ENCODE measurements at regions not wholly inside any gene's neighbourhood (a gene's known extent, or its start where the extent isn't known, plus 50 kb on each side); places are given as distances from the start of the nearest gene placed in this dataset.
"Not testable (repeated sequence)": the region's sequence is repeated elsewhere in the genome, so short reads cannot be mapped to it uniquely, and the experiment has no call there.

DNA sequence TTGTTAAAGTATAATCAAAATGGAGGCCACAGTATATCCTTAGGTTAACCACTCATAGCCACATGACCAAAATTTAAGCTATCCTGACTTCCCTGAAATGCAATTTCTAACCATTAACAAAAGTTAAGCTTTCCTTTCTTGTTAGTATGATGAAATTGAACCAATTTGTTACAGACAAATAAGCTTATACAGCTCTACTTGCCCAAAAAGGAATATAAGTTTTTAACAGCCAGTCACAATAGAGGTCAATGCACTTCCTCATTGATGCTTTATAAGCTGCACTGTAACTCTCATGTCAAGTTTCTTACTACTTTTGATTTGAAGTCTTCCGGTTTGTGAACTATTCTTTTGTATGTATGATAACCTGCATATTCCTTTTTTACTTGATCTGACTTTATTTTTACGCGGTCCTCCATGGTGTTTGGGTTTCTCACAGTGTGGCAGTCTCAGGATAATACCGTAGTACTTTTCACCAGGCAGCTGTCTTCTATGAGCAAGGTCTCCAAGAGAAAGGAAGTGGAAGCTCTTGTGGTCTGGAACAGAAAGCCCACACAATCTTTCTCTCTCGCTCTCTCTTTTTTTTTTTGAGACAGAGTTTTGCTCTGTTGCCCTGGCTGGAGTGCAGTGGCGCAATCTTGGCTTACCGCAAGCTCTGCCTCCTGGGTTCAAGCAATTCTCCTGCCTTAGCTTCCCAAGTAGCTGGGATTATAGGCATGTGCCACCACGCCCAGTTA lies 331.6 kb downstream of the SRGAP2C start:
- H3K4me3 ChIP-seq = no peak overlapping the region
- no peaks in the 10 kb centered on the region for H3K9me3 ChIP-seq
- no peaks in the 10 kb centered on the region for H3K4me1 ChIP-seq (replicated peaks)
- DNase-seq (ENCODE audit: low spot score) = no peak
- H3K27me3 ChIP-seq (replicated peaks; ENCODE audit: insufficient read depth) = peaks cover 2% of the 10 kb centered on the region
- TF ChIP-seq POLR2AphosphoS5 (IDR thresholded peaks at IDR 0.05) = no peak
- TF ChIP-seq POLR2A (IDR thresholded peaks at IDR 0.05) = no peak
- TF ChIP-seq, protein P1, sequence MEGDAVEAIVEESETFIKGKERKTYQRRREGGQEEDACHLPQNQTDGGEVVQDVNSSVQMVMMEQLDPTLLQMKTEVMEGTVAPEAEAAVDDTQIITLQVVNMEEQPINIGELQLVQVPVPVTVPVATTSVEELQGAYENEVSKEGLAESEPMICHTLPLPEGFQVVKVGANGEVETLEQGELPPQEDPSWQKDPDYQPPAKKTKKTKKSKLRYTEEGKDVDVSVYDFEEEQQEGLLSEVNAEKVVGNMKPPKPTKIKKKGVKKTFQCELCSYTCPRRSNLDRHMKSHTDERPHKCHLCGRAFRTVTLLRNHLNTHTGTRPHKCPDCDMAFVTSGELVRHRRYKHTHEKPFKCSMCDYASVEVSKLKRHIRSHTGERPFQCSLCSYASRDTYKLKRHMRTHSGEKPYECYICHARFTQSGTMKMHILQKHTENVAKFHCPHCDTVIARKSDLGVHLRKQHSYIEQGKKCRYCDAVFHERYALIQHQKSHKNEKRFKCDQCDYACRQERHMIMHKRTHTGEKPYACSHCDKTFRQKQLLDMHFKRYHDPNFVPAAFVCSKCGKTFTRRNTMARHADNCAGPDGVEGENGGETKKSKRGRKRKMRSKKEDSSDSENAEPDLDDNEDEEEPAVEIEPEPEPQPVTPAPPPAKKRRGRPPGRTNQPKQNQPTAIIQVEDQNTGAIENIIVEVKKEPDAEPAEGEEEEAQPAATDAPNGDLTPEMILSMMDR (IDR thresholded peaks at IDR 0.05) = no peak
- no peak overlapping the region for H3K27ac ChIP-seq
- H3K36me3 ChIP-seq = no peaks in the 10 kb centered on the region
- 80% methylated on average over 8 of the region's 8 CpGs for WGBS
- intact Hi-C loops (cut with DNase I) = no loop called here

DNA sequence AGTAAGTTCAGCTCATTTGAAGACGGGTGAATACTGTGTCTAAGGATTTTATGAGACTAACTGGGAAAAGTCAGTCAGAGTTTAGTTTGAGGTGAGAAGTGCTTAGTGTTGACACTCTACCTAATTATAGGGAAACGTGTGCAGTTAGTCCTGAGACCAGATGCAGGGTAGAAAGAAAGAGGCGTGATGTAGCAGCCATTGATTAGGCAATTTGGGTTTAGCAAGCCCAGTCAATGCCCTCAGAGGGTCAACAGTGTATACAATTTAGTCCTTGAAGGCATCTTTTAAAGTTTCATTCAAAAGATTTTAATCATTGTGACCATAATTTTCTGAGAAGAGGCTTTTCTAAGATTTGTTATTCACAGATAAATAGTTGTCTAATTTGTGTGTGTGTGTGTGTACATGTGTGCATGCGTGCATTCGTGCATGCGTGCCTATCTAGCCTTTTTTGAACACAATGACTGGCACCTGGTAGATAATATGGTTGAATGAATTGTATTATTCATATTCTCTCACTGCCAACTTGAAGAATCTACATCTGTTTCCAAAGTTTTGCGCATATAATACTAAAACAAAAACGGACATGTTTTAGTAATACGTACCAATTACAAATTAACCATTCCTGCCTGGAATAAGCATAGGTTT lies 332.9 kb downstream of the SRGAP2C start:
- no peak for DNase-seq (ENCODE audit: low spot score)
- H3K27ac ChIP-seq = no peak overlapping the region
- intact Hi-C loops (cut with DNase I) = no loop called here
- H3K4me3 ChIP-seq = no peak overlapping the region
- H3K4me1 ChIP-seq (replicated peaks) = no peaks in the 10 kb centered on the region
- peaks cover 2% of the 10 kb centered on the region for H3K27me3 ChIP-seq (replicated peaks; ENCODE audit: insufficient read depth)
- WGBS = 73% methylated on average over 9 of the region's 9 CpGs
- no peaks in the 10 kb centered on the region for H3K36me3 ChIP-seq
- no peak for TF ChIP-seq POLR2AphosphoS5 (IDR thresholded peaks at IDR 0.05)
- TF ChIP-seq, protein P1 (IDR thresholded peaks at IDR 0.05) = no peak
- no peak for TF ChIP-seq POLR2A (IDR thresholded peaks at IDR 0.05)
- no peaks in the 10 kb centered on the region for H3K9me3 ChIP-seq

DNA sequence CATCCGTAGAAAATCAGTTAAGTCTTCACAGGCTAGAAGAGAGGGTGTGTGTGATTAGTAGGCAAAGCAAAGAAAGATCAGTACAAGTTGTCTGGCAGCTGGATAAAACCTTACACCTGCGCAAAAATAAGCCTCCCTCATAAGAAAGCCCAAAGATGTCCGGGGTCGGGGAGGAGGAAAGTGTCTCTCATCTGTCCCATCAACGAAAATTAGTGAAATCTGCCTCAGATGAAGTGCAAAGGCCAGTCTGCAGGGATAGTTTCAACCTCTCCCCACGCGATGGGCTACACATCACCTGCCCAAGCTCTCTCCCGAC lies 333.9 kb downstream of the SRGAP2C start:
- WGBS = 18% methylated on average over 8 of the region's 8 CpGs
- H3K27ac ChIP-seq = no peak overlapping the region
- no peak for DNase-seq (ENCODE audit: low spot score)
- no peaks in the 10 kb centered on the region for H3K36me3 ChIP-seq
- peaks cover 2% of the 10 kb centered on the region for H3K27me3 ChIP-seq (replicated peaks; ENCODE audit: insufficient read depth)
- intact Hi-C loops (cut with DNase I) = no loop called here
- no peaks in the 10 kb centered on the region for H3K9me3 ChIP-seq
- H3K4me1 ChIP-seq (replicated peaks) = no peaks in the 10 kb centered on the region
- no peak for TF ChIP-seq POLR2A (IDR thresholded peaks at IDR 0.05)
- no peak for TF ChIP-seq POLR2AphosphoS5 (IDR thresholded peaks at IDR 0.05)
- TF ChIP-seq, protein P1 (IDR thresholded peaks at IDR 0.05) = no peak
- peak overlapping the region in 1 of 2 donors; percentile 9 for H3K4me3 ChIP-seq

DNA sequence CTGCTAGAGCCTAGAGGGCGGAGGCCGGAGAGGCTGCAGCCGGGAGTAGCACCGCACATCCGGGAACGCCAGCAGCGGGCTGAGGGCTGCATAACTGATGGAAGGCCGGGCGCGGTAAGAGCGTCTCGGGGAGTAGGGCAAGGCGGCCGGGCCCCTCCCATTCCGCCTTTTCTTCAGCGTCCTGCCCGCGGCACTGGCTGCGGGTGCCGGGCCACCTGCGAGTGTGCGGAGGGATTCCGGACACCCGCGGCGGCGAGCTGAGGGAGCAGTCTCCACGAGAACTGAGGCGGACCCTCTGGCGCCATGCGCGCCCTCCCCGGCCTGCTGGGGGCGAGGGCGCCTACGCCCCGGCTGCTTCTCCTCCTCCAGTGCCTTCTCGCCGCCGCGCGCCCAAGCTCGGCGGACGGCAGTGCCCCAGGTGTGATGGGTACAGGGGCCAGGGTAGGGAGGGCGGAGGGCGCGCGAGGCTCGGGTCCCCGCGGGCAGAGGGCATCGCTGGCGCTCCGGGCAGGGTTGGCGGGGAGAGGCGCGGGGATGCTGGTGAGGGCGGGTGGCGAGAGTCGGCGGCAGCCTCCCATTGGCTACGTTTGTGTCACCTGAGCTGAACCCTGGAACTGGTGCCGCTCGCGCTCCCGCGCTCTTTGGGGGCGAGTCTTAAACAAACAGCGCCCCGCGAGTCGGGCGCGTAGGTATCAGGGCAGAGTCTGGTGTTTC lies 334.4 kb downstream of the SRGAP2C start:
- under 1% methylated on average over 36 of the region's 75 CpGs for WGBS
- H3K9me3 ChIP-seq = no peaks in the 10 kb centered on the region
- peak overlapping the region in 1 of 2 donors; percentile 9 for H3K4me3 ChIP-seq
- no peak for TF ChIP-seq POLR2AphosphoS5 (IDR thresholded peaks at IDR 0.05)
- H3K4me1 ChIP-seq (replicated peaks) = no peaks in the 10 kb centered on the region
- no peak overlapping the region for H3K27ac ChIP-seq
- H3K27me3 ChIP-seq (replicated peaks; ENCODE audit: insufficient read depth) = peaks cover 2% of the 10 kb centered on the region
- intact Hi-C loops (cut with DNase I) = no loop called here
- DNase-seq (ENCODE audit: low spot score) = no peak
- no peaks in the 10 kb centered on the region for H3K36me3 ChIP-seq

DNA sequence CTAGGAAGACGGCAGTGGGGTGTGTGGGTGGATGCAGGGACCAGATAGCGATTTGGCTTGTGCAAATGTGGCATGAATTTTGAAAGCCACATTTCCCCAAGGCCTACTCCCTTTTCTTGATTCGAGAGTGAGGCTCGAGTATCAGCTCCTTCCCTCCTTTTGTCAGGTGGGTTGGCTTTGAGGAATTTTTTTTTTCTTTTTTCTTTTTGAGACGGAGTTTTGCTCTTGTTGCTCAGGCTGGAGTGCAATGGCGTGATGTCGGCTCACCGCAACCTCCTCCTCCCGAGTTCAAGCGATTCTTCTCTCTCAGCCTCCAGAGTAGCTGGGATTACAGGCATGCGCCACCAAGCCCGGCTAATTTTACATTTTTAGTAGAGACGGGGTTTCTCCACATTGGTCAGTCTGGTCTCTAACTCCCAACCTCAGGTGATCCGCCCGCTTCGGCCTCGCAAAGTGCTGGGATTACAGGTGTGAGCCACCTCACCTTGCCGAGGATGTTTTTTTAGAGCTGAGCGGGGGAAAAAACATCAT lies 335.0 kb downstream of the SRGAP2C start:
- H3K36me3 ChIP-seq; H3K27ac ChIP-seq; H3K27me3 ChIP-seq (replicated peaks; ENCODE audit: insufficient read depth); intact Hi-C loops (cut with DNase I); H3K4me1 ChIP-seq (replicated peaks); H3K9me3 ChIP-seq; DNase-seq (ENCODE audit: low spot score): not testable (repeated sequence)
- H3K4me3 ChIP-seq = peak overlapping the region in 1 of 2 donors; percentile 9
- WGBS = 57% methylated on average over 19 of the region's 19 CpGs

Data from prostate gland (tissue), 2 donors.